Hepatocyte (in vitro differentiated cells): ENCODE measurements at regions not wholly inside any gene's neighbourhood (a gene's known extent, or its start where the extent isn't known, plus 50 kb on each side); places are given as distances from the start of the nearest gene placed in this dataset.

Experiments
- DNase-seq: peaks from one replicate; pipeline ENCODE4 v3.0.0-alpha.2; 2016; ENCODE audit warnings: low spot score
- H2AFZ ChIP-seq: fragments of 200-600 bp; sonication (generic); 2 replicates; pipeline ENCODE4 v1.6.0; 2016; ENCODE audit warnings: antibody characterized with exemption, mild to moderate bottlenecking
- H3K27ac ChIP-seq: fragments of 200-600 bp; sonication (generic); 2 replicates; pipeline ENCODE4 v1.5.1; 2016; ENCODE audit warnings: mild to moderate bottlenecking
- H3K27me3 ChIP-seq: fragments of 200-600 bp; sonication (generic); 2 replicates; pipeline ENCODE4 v1.6.1; 2016
- H3K36me3 ChIP-seq: fragments of 200-600 bp; sonication (generic); replicated peaks from 2 replicates; pipeline ENCODE4 v1.5.1; 2016; ENCODE audit warnings: low read depth; ENCODE audit not compliant: insufficient read depth
- H3K4me1 ChIP-seq: fragments of 200-600 bp; sonication (generic); 2 replicates; pipeline ENCODE4 v1.5.1; 2016; ENCODE audit warnings: mild to moderate bottlenecking, moderate library complexity; ENCODE audit not compliant: insufficient read depth
- H3K4me2 ChIP-seq: fragments of 200-600 bp; sonication (generic); 2 replicates; pipeline ENCODE4 v1.6.0; 2016
- H3K4me3 ChIP-seq: fragments of 200-600 bp; sonication (generic); 2 replicates; pipeline ENCODE4 v1.5.1; 2016; ENCODE audit warnings: mild to moderate bottlenecking
- H3K79me2 ChIP-seq: fragments of 200-600 bp; sonication (generic); 2 replicates; pipeline ENCODE4 v1.6.0; 2017; ENCODE audit warnings: mild to moderate bottlenecking
- H3K9me2 ChIP-seq: fragments of 200-600 bp; sonication (generic); replicated peaks from 2 replicates; pipeline ENCODE4 v1.6.0; 2017; ENCODE audit warnings: mild to moderate bottlenecking; ENCODE audit not compliant: insufficient read depth
- H3K9me3 ChIP-seq: fragments of 200-600 bp; sonication (generic); 2 replicates; pipeline ENCODE4 v1.5.1; 2016; ENCODE audit warnings: low read depth, mild to moderate bottlenecking
- H4K20me1 ChIP-seq: fragments of 200-600 bp; sonication (generic); 2 replicates; pipeline ENCODE4 v1.6.0; 2016; ENCODE audit warnings: mild to moderate bottlenecking; ENCODE audit not compliant: insufficient read depth, poor library complexity, severe bottlenecking
- CTCF ChIP-seq: fragments of 200-600 bp; sonication (generic); IDR thresholded peaks from 2 replicates; pipeline ENCODE4 v1.5.1; 2016; ENCODE audit warnings: antibody characterized with exemption, mild to moderate bottlenecking; ENCODE audit not compliant: poor library complexity
- EZH2 ChIP-seq: fragments of 200-600 bp; sonication (generic); IDR thresholded peaks from 2 replicates; pipeline ENCODE4 v1.6.1; 2016; ENCODE audit warnings: antibody characterized with exemption, mild to moderate bottlenecking, borderline replicate concordance
- EZH2phosphoT487 ChIP-seq: fragments of 200-600 bp; sonication (generic); IDR thresholded peaks from one replicate; pipeline ENCODE4 v1.6.1; 2018; ENCODE audit warnings: antibody characterized with exemption, mild to moderate bottlenecking, low read depth, moderate library complexity; ENCODE audit not compliant: unreplicated experiment, severe bottlenecking
- WGBS: methylation state at CpG from one replicate; pipeline ENCODE4 v1.1.6; 2016; ENCODE audit warnings: low lambda C conversion rate; ENCODE audit errors: missing lambda C conversion rate; 5-methylcytosine and 5-hydroxymethylcytosine counted together

DNA sequence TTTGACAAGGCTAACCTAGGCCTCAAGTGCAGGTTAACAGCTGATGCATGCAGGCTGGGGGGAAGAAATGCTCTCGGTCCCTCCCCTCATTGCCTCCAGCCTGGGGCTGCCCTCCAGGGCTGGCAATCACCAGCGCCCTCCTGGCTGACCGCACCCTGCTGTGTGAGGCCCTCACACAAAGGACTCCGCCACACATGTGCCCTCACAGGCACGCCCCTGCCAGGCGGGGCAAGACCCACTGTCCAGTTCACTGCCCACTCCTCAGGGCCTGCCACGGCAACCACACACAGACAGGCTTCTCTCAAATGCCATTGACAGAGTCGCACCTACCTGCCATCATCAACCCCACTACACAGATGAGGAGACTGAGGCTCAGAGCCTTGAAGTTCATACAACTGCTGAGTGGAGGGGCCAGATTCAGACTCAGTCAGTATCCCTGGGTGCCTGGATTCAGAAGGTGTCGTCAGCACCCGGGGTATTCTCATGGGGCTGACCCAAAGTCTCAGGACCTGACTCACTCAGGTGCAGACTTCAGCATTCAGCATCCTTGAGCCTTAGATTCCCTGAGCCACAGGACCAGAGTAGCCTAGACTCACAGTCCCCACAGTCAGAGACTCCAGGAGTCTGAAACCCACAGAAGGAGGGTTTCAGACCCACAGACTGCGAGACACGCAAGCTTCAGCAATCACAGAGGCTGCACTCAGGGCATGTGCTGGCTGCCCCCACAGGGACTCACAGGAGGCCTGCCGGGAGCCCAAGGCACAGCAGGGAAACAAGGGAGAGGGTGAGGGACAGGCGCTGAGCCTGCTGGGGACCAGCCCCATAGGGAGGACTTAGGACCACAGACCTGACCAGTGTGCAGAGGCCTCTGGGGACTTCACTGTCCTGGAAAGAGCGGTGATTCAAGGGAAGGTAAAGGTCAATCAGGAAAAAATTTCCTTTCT, 458.0 kb downstream of the MATN1 start:
- Histone ChIP-seq H3K4me3 (no peak overlapping the region), H3K27me3 (no peaks in the 10 kb centered on the region), H3K79me2 (no peaks in the 10 kb centered on the region), H3K4me2 (no peak overlapping the region), H4K20me1 (no peaks in the 10 kb centered on the region), H3K9me3 (no peaks in the 10 kb centered on the region), H2AFZ (no peak overlapping the region), H3K36me3 (no peaks in the 10 kb centered on the region), H3K4me1 (no peaks in the 10 kb centered on the region), H3K9me2 (no peaks in the 10 kb centered on the region), H3K27ac (no peak overlapping the region)
- no peak for TF ChIP-seq CTCF
- TF ChIP-seq EZH2, result no peak
- TF ChIP-seq EZH2phosphoT487, result no peak
- DNase-seq, result no peak
- WGBS, result 90% methylated on average over 15 of the region's 15 CpGs

DNA sequence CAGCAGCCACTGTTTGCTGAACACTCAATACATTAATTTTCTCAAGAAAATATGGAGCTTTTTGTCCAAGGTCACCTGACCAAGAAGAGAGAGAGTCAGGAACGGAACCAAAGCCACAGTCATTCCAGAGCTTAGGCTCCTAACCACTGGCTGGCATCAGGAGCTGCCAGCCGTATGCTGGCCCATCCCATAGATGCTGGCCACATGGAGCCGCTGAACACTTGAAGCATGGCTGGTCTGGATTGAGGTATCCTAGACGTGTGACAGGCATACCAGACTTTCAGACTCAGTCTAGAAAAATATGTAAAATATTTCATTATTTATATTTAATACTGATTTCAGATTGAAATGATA, 458.7 kb downstream of the MATN1 start:
- Histone ChIP-seq H4K20me1 (no peaks in the 10 kb centered on the region), H3K9me3 (no peaks in the 10 kb centered on the region), H3K27me3 (no peaks in the 10 kb centered on the region), H2AFZ (no peak overlapping the region), H3K9me2 (no peaks in the 10 kb centered on the region), H3K4me2 (no peak overlapping the region), H3K4me3 (no peak overlapping the region), H3K36me3 (no peaks in the 10 kb centered on the region), H3K27ac (no peak overlapping the region), H3K79me2 (no peaks in the 10 kb centered on the region), H3K4me1 (no peaks in the 10 kb centered on the region)
- no peak for TF ChIP-seq EZH2phosphoT487
- TF ChIP-seq CTCF, result no peak
- TF ChIP-seq EZH2, result no peak
- no peak for DNase-seq
- 81% methylated on average over 4 of the region's 4 CpGs for WGBS

DNA sequence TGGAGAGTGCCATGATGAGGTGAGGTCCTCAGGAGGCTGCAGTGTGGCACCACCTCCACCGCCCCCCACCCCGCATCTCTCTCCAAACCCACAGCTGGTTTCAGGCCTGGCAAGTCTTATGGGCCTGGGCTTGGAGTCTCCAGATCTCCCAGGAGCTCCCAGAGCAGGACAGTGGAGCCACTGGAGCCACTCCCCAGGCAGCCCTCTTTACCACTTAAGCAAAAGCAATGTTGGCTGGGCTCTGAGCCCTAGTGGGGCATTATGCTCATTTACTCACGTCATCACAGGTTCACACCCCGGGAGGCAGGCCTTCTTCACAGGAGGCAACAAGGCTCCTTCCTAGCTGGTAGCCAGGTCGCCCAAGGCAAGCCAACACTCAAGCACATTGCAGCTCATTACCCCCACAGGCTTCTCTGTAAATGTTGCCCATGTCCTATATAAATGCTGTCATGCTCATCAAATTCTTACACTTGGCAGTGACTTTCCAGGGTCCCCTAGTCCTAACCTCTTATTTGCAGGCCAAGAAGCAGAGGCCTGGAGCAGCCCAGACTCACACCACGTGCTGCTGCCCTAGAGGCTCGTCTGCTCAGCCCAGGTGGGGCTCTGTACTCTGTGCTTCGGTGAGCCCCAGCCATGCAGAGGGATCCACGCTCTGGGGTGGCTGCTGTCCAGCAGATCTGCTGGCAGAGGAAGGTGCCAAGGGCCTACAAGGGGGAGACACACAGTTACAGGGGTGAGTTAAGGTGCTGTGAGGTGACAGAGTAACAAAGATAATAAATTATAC, 459.3 kb downstream of the MATN1 start:
- no peaks in the 10 kb centered on the region for H3K4me1 ChIP-seq
- no peaks in the 10 kb centered on the region for H3K9me2 ChIP-seq
- no peaks in the 10 kb centered on the region for H3K9me3 ChIP-seq
- H3K36me3 ChIP-seq, result no peaks in the 10 kb centered on the region
- 77% methylated on average over 9 of the region's 9 CpGs for WGBS
- no peak overlapping the region for H3K4me2 ChIP-seq
- H3K27ac ChIP-seq, result no peak overlapping the region
- no peak for TF ChIP-seq CTCF
- TF ChIP-seq EZH2, result no peak
- no peak for TF ChIP-seq EZH2phosphoT487
- H2AFZ ChIP-seq, result no peak overlapping the region
- no peak for DNase-seq
- no peak overlapping the region for H3K4me3 ChIP-seq
- no peaks in the 10 kb centered on the region for H3K79me2 ChIP-seq
- H3K27me3 ChIP-seq, result no peaks in the 10 kb centered on the region
- H4K20me1 ChIP-seq, result no peaks in the 10 kb centered on the region
